NCI-H748 (cell line): ENCODE measurements at regions not wholly inside any gene's neighbourhood (a gene's known extent, or its start where the extent isn't known, plus 50 kb on each side); places are given as distances from the start of the nearest gene placed in this dataset.

Experiments used
- DNase-seq: peaks from one replicate; lab custom pipeline; 2025; ENCODE audit not compliant: unreplicated experiment; lab: John Stamatoyannopoulos, UW

DNA sequence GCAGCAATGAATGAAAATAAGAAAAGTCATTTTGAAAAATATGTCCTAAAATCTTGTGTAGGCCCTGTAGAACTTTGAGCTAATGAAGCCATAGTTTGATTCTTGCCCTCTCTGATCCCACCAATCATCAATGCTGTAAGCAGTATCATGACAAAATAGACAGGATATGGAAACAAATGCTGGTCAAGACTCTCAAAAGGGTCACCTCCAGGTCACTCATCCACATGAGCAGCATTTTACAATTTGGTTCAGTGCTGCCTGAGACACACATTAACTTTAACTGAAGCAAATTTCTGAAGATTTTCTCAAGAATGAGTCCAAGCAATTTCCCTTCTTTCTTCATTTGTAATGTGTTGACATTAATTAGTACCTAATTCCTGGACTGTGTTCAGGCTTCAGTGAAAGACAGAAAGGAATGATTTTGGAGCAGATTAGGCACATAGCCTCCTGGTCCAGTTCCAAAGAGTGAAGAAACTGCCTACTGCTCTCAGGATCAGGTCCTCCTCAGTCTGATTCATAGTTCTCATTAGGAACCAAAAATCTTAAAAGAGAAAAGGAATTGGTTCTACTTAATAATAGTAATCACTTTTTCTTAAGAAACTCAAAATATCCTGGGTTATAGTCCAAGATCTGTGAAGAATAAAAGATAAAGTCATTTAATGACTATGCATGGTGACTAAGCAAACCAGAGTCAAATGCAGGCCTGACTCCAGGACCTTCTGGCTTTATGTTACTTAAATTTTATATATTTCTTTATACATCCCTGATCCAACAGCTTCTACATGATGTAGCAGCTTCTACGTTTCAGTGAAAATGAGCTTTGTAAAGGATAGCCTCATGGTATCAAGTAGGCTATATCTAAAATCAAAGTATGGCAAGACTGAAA, 192.1 kb upstream of the RGMB start:
- DNase-seq = no peak

DNA sequence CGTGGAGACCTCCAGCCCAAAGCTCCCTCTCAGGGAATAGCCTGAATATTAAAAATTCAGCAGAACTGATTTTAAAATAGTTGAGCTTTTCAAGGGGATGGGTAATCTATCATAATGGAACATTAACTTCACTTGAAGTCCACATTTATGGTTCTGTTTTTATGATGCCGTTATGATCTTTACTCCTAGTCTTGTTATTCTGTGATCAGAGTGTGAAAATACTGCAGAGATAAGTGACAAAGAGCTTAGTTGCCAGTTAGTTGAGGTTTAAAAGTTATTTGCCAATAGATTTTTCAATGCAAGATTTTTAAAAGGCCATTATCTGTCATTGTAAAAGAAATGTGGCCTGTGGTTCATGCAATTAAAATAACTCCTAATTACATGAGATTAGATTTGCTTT, 189.9 kb upstream of the RGMB start:
- DNase-seq = no peak

DNA sequence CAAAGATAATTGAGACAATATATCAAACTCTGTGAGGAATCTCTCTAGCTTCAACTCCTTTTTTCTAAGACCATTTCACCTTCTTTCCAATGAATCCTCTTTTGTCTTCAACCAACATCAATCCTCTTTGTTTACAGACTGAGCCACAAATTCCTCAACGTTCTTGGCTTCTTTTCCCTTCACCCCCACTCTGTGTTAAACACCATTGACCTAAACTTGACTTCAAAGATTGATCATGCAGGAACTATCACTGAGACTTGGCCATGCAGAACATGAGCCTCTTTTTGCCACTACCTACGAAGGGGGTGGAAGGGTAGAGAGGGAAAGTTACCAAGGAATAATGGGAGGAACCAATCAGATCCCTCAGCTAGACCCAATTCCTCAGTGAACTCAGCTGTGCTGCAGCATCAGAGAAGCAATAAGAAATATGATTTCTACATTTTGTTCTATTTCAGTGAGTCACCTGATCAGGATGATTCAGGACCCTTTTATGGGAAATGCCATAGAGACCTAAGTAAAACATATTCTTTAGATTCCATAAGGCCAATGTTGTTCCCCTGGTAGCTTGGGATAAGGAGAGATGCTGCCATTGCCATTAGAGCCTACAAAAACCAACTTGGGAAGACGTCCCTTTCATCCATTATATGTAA, 187.7 kb upstream of the RGMB start:
- no peak for DNase-seq

DNA sequence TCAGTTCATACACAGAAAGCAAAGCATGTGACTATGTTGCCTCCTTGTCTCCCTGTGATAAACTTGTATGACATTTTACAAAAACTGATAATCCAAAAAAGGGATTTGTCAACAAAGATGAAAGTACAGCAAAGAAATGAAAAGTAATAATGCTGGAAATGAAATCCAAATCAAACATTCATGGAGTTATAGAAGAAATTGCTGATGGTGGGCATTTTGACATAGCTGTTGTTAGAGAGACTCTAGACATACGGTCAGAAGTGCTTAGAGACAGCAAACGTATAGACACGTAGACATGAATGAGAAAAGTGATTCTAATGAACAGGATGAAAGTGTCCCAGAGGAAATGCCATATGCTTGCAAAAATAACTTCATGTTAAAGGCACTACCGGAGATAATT, 186.9 kb upstream of the RGMB start:
- no peak for DNase-seq

DNA sequence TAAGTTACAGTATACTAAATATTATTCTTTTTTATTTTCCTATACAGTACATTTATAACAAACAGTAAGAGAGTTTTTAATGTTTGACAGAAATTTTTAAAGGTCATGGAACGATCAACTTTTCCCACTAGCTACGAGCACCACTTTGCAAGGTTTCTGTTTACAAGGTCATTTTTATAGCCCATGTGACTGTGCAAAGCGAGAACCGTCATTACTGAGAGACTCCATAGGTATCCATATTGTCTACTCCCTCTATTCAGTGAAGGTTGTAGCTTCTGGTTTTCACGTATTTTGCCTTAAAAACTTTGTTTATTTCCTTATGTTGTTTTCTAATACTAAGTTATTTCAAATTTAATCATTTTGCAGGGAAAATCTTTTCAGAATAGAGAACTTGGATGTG, 186.3 kb upstream of the RGMB start:
- no peak for DNase-seq

DNA sequence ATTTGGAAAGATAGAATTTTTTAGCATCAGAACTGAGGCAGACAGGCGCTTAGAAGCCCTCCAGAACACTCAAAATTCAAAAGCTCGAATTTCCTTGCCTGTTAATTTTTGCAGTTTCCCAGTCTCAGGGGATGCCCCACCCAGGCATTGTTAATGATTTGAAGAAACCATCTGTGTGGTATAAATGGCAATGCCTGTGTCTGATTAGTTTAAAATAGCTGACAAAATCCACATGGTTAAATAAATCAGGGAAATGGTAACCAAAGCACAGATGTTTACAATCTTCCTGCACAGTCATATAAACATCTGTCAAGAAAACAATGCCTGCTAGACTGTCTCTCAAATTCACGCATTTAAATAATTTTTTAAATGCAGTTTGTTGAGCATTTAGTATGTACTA, 185.2 kb upstream of the RGMB start:
- DNase-seq = no peak

DNA sequence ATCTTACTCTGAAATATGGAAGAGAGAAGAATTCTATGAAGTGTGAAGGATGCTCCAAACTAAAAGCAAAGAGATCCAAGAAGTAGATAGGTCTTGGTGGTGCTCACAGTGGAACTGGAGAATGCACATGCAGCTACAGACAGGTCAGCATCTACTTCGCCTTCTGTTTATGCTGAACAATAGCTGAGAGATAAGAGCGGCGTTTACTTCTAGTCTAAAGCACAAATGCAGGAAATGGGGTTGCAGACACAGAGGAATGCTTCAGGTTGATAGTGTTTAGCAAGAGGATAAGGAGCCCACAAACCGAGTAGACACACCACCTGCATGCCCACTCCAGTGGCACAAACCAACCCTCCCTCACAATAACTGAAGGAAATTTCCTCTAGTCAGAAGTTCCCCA, 180.0 kb upstream of the RGMB start:
- no peak for DNase-seq

DNA sequence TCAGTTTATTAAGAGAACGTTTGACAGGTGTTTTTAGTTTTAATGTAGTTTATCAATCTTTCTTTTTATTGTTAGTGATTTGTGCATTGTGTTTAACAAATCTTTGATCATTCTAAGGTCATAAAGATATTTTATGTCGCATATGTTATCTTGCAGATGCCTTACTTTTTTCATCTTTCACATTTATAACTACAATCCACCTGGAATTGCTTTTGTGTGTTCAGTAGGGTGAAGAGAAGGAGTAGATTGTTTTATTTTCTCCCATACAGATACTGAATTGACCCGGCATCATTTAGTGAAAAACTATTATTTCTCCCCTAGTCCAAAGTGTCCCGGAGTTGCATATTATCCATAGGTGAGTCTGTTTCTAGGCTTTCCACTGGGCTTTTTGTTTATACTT, 179.4 kb upstream of the RGMB start:
- DNase-seq = no peak

DNA sequence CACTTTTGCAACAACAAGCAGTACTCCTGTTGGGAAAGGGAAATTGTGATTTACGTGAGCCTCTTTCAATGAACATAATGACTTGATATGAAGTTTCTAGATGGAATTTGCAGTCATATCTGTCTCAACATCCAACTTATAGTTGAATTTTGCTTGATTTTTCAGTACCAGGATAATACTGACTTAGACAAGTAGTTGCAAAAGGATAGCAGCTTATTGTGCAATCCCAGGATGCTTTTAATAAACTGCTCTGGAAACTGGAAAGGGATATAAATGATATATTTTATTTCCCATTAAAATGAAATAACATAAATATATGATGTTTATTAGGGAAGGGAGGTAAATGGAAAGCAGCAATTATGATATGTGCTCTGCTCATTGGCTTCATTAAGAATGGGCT, 174.4 kb upstream of the RGMB start:
- DNase-seq = no peak

DNA sequence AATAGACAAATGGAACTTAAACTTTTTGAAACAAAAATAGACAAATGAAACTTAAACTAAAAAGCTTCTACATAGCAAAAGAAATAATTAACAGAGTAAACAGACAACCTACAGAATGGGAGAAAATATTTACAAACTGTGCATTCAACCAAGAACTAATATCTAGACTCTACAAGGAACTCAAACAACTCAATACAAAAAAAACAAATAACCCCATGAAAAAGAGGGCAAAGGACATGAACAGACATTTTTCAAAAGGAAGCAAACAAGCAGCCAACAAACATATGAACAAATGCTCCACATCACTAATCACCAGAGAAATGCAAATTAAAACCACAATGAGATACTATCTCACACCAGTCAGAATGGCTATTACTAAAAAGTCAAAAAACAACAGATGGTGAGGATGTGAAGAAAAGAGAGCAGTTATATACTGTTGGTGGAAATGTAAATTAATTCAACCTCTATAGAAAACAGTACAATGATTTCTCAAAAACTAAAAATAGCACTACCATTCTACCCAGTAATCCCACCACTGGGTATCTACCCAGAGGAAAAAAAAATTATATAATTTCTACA, 170.8 kb upstream of the RGMB start:
- DNase-seq = no peak

DNA sequence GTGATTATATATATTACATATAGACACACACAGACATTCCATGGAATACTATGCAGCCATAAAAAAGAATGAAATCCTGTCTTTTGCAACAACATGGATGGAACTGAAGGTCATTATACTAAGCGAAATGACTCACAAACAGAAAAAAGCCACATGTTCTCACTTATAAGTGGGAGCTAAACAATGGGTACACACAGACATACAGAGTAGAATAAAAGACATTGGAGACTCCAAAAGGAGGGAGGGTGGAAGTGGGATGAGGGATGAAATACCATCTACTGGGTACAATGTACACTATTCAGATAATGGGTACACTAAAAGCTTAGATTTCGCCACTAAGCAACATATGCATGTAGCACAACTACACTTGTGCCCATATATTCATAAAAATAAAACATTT, 170.0 kb upstream of the RGMB start:
- no peak for DNase-seq

DNA sequence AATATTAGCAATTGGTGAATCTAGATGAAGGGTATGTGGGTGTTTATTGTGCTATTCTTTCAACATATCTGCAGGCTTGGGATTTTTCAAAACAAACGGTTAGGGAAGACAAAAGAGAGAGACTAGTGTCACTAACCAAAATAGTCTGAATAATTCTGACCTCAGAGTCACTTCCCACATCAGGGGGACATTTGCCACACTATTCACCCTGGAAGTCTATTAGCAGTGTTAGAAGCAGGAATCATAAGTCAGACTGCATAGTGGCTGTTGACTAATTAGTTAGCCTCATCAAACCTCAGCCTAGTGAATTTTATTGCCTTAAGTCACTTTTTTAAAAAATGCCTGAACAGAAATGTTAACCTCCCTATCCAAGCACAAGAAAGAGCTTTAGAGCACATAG, 169.2 kb upstream of the RGMB start:
- DNase-seq = no peak

DNA sequence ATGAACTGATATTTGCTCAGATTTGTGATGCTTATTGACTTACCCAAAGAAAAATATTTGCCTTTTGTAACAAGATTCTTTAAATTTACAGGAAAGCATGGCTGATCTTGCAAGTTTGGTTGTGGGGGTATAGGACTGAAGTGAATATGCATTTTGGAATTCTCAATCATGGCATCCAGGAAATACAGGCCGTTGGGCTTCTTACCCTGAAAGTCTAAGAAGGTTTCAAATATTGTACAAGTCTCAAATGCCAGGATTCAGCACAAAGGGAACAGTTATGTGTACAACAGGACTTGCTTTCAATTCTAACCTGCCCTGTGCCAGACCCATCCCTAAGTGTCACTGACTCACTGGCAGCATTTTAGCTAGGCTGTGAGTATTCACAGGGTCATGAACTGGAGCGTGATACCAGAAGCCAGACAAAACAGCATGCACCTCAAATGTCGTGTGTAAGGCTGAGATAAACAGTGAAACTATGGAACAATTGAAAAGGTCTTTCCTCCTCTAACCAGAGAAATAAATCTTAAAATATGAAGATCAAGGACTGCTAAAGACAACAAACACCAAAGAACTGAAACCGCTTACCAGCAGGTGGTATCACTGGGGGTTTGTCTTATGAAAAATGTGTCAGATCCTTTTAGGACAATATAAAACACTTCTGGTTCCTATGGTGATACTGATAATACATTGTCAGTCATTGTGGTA, 168.6 kb upstream of the RGMB start:
- DNase-seq = peak; percentile 47

DNA sequence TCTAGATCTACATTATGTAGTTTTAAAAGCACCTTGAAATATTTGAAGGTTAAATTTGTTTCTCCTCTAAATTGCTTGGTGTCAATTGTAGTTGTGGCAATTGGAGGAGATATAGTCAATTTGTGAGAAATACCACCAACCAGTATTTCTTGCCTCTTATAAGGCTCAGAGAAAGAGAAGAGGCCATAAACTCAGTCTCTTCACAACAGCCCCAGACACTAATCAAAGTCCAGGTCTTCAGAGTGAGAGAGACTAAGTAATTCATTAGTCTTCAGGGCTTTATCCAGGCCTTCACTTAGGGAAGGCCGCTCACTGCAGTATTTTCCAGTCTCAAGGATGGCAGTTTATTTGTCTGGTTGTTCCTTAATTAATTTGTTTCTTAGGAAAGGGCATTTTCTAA, 168.0 kb upstream of the RGMB start:
- no peak for DNase-seq

DNA sequence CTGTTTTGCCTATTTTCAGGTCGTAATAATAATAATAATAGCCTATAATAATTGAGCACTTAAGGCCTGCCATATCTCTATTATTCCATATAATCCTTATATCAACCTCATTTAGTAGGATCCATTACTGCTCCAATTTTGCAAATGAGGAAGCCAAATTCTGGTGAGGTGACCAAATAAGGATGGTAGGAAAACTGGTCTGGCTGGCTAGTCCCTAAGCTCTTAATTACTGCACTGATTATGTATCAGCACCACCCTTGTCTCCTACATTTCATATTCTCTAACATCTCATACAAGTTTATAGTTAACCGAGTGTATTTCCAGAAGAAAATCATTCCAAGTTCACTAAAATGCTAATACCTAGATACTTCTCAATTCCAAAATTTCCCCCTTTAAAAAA, 166.5 kb upstream of the RGMB start:
- DNase-seq = peak; percentile 40

DNA sequence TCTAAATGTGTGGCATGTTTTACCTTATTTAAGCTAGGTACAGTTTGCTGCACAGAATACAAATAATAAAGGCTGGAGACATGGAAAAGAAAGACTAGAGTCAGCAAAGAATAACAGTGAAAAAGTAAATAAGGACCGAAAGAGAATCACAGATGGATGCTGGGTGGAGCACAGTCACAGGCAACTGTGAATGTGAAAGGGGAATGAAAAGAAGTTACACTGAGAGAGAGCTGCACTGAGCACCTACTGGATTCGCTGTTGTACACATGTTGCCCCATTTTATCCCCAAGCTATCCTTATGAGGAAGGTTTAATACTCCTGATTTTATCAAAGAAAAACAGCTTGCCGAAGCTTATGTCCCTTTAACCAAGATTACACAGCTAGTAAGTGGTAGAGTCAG, 165.4 kb upstream of the RGMB start:
- no peak for DNase-seq

DNA sequence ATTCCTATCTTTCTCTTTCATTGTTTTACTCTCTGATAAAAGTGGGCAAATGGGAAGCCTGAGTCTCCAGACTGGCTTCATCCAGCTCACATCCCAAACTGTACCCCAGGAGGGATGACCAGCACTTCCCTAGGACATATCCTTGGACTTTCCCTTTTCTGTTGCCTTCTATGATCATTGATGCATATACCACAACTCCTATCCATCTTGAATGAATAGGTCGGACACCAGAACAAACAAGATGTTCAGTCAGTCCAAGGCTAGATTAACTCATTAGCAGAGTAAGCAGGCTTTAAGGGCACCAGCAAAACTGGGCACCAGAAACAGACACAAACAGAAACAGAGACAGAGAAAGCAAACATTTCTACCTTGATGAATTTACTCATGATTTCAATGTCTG, 159.1 kb upstream of the RGMB start:
- no peak for DNase-seq

DNA sequence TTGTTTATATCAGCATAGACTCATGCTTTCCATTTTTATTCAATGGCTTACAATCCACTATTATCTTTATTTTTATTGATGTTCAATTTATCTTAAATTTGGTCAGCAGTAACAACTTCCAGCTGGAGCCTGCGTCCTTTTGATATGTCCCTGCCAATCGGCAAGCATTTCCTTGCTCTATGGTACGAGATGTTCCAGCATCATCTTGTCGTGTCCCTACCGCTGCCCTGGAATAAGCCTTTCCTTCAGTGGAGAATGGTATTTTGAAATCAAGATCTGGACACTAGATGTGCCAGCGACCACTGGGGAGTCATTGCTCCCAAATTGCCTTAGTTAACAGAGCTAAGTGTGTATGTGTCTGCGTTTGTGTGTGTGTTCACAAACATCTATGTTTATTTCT, 151.6 kb upstream of the RGMB start:
- DNase-seq = no peak

DNA sequence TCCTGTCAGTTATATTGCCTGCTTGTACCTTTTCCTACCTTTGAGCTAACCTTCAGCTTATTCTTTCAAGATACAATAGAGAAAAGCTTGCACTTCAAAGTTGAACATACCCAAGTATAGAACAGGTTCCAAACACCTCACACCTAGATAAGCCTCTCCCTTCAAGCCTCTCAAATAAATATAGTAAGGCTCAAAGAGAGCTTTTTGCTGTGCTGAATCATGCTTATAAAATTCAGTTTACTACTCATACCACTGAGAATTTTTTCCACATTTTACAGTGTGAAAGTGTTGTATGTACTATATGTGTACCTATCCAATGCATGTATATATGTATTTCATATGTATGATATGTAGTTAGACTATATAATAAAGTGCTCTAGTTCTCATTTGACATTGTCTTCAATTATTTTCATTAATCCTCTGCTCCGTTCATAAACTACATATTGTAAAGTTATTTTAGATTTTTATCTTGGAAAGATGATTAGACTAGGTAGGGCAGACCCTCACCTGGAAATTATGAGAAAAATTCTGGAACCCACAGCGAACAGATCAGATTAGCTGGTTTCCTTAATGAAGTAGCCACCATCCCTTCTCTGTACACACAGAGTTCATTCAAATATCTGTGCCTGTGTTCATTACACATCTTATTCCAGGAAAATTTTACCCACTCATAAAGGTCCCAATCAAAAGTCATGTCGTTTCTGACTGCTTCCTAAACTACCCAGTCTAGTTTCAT, 149.2 kb upstream of the RGMB start:
- no peak for DNase-seq

DNA sequence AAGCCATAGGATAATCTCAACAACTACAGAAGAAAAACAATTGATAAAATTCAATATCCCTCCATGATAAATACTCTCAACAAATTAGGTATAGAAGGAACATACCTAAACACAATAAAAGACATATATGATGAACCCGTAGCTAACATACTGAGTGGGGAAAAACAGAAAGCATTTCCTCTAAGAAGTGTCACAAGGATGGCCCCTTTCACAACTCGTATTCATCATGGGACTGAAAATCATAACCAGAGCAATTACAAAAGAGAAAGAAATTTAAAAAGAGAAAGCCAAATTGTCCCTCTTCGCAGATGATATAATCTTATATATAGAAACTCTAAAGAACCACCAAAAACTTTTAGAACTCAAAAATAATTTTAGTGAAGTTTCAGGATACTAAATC, 146.3 kb upstream of the RGMB start:
- DNase-seq = no peak

DNA sequence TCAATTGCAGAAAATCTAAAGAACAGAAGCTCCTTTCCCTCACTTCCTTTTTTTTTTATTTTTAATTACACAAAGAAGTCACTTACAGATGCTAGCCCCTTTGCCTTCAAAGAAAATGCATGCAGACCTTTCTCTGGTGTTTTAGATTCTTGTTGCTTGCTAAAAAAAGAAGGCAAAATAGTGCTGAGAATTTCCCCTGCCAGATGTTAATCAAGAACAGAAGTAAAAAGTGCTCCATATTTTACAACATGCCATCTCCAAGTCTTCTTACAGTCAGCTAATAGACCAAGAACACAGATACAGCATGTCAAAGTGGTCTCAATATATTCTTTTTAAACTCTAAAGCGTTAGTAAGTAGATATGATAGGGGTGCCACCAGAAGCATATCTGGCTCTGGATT, 142.8 kb upstream of the RGMB start:
- no peak for DNase-seq
